Body of pancreas (tissue), 4 donors: ENCODE measurements at regions not wholly inside any gene's neighbourhood (a gene's known extent, or its start where the extent isn't known, plus 50 kb on each side); places are given as distances from the start of the nearest gene placed in this dataset.

ENCODE experiments used
- ATAC-seq: fragments of 150-250 bp; one replicate; pipeline ENCODE4 v1.9.1; 2016
- DNase-seq, 4 donors: peaks; one replicate each; pipeline ENCODE4 v3.0.0-alpha.2; 2019
- H3K27ac ChIP-seq, 4 donors: fragments of 200-600 bp; sonication (generic); 1 replicate in 3 of 4; 2 replicates in 1 of 4; pipeline versions ENCODE4 v1.5.1 to v1.6.1; 2016 to 2019; ENCODE audit warnings: mild to moderate bottlenecking in 1 of 4, mixed read lengths in 1 of 4, moderate library complexity in 1 of 4
- H3K27me3 ChIP-seq, 2 donors: fragments of 200-600 bp; sonication (generic); one replicate each; pipeline ENCODE4 v1.6.0; 2016; ENCODE audit warnings: mild to moderate bottlenecking in 1 of 2
- H3K36me3 ChIP-seq, 2 donors: fragments of 200-600 bp; sonication (generic); replicated peaks in 1 of 2; 2 replicates each; pipeline ENCODE4 v1.5.1; 2016; ENCODE audit warnings: low read depth in 2 of 2; ENCODE audit not compliant: insufficient read depth in 1 of 2
- H3K4me1 ChIP-seq: fragments of 200-600 bp; sonication (generic); one replicate; pipeline ENCODE4 v1.6.0; 2016
- H3K4me3 ChIP-seq, 2 donors: fragments of 200-600 bp; sonication (generic); 1 replicate in 1 of 2; 2 replicates in 1 of 2; pipeline ENCODE4 v1.5.1; 2016 to 2019
- H3K9me3 ChIP-seq, 3 donors: fragments of 200-600 bp; sonication (generic); 1 replicate in 2 of 3; 2 replicates in 1 of 3; pipeline ENCODE4 v1.5.1; 2016
- POLR2A ChIP-seq, 3 donors: fragments of 450-650 bp; IDR thresholded peaks; one replicate each; pipeline ENCODE4 v1.6.1; 2016; ENCODE audit warnings: antibody characterized with exemption in 3 of 3, mild to moderate bottlenecking in 2 of 3
- WGBS, 2 donors: methylation state at CpG; one replicate each; pipeline ENCODE4 v1.1.5; 2017; 5-methylcytosine and 5-hydroxymethylcytosine counted together
- intact Hi-C: fragments of 100-400 bp; cut with DNase I; formaldehyde crosslinking; loops from one replicate; pipeline ENCODE4 v1.15.1; 2023
- TF ChIP-seq, protein P1 (sequence below), 7 experiments: fragments of 450-650 bp in 4 of 7; fragments of 200-600 bp in 3 of 7; sonication (generic) in 3 of 7; IDR thresholded peaks; one replicate each; pipeline ENCODE4 v1.5.1; 2016 to 2019; ENCODE audit warnings: antibody characterized with exemption in 7 of 7

DNA sequence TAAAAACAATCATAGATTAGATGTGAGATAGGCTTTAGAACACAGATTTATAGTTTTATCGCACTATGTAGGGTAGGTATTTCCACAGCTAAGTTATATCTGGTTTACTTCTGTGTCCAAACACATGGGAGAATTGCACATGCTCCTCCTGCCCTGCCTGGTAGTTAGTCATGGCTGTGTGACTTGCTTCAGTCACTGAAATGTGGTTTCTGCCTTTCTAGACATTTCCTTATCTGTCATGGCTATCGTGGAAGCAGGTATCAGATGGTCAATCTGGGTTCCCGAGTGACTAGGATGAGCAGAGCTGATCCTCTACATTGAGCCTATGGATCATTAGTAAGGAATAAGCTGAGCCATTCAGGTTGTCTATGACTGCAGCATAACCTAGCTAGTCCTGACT is 117.8 kb upstream of the GMDS start:
- 34 to 45% methylated on average over 3 of the region's 3 CpGs for WGBS, 2 donors
- no peaks in the 10 kb centered on the region for H3K4me1 ChIP-seq
- no peaks in the 10 kb centered on the region for H3K27me3 ChIP-seq
- ATAC-seq (no peak), DNase-seq (no peak)
- no peak overlapping the region for H3K27ac ChIP-seq
- no peaks in the 10 kb centered on the region for H3K9me3 ChIP-seq
- H3K36me3 ChIP-seq = no peaks in the 10 kb centered on the region
- intact Hi-C loops = no loop called here
- H3K4me3 ChIP-seq = no peak overlapping the region
- no peak for TF ChIP-seq POLR2A (IDR thresholded peaks at IDR 0.05)
- TF ChIP-seq, protein P1, sequence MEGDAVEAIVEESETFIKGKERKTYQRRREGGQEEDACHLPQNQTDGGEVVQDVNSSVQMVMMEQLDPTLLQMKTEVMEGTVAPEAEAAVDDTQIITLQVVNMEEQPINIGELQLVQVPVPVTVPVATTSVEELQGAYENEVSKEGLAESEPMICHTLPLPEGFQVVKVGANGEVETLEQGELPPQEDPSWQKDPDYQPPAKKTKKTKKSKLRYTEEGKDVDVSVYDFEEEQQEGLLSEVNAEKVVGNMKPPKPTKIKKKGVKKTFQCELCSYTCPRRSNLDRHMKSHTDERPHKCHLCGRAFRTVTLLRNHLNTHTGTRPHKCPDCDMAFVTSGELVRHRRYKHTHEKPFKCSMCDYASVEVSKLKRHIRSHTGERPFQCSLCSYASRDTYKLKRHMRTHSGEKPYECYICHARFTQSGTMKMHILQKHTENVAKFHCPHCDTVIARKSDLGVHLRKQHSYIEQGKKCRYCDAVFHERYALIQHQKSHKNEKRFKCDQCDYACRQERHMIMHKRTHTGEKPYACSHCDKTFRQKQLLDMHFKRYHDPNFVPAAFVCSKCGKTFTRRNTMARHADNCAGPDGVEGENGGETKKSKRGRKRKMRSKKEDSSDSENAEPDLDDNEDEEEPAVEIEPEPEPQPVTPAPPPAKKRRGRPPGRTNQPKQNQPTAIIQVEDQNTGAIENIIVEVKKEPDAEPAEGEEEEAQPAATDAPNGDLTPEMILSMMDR (IDR thresholded peaks at IDR 0.05) = no peak

DNA sequence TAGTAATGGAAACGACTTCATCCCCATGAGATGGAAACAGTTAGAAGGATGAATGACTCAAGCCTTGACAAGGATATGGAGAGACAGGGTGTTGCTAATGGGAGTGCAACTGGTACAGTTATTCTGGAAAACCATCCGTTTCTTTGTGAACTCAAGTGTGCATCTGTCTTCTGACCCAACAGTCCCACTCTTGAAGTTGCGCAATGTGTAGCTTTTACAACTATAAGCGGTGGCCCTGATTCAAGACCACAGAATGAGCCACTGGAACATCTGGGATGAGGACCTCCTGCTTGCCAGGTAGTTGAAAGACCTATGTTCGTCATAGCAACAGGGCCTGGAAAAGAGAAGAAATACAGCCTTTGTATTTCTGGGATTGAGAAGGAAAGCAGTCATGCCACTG is 115.8 kb upstream of the GMDS start:
- ATAC-seq = no peak
- no peak for DNase-seq
- WGBS, 2 donors = 89 to 96% methylated on average over 5 of the region's 5 CpGs
- no peak overlapping the region for H3K27ac ChIP-seq
- no peaks in the 10 kb centered on the region for H3K36me3 ChIP-seq
- H3K4me1 ChIP-seq = no peaks in the 10 kb centered on the region
- intact Hi-C loops = no loop called here
- H3K27me3 ChIP-seq = no peaks in the 10 kb centered on the region
- H3K4me3 ChIP-seq = no peak overlapping the region
- H3K9me3 ChIP-seq = no peaks in the 10 kb centered on the region
- TF ChIP-seq, protein P1 (IDR thresholded peaks at IDR 0.05) = no peak
- no peak for TF ChIP-seq POLR2A (IDR thresholded peaks at IDR 0.05)

DNA sequence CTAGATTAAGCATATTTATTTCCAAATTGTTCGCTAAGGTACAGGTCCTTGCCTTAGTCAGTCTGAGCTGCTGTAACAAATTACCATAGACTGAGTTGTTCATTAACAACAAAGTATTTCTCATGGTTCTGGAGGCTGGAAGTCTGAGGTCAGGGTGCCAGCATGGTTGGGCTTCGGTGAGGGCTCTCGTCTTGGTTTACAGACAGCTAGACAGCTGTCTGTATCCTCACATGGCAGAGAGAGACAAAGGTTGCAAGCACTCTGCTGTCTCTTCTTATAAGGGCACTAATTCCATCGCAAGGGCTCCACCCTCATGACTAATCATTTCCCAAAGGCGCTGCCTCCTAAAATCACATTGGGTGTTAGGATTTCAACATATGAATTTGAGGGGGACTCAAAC is 115.3 kb upstream of the GMDS start:
- H3K4me3 ChIP-seq = no peak overlapping the region
- 94 to 96% methylated on average over 5 of the region's 5 CpGs for WGBS, 2 donors
- intact Hi-C loops = no loop called here
- no peaks in the 10 kb centered on the region for H3K9me3 ChIP-seq
- no peak overlapping the region for H3K27ac ChIP-seq
- no peaks in the 10 kb centered on the region for H3K27me3 ChIP-seq
- H3K4me1 ChIP-seq = no peaks in the 10 kb centered on the region
- no peak for DNase-seq
- no peak for ATAC-seq
- H3K36me3 ChIP-seq = no peaks in the 10 kb centered on the region
- TF ChIP-seq POLR2A (IDR thresholded peaks at IDR 0.05) = no peak
- TF ChIP-seq, protein P1 (IDR thresholded peaks at IDR 0.05) = no peak

DNA sequence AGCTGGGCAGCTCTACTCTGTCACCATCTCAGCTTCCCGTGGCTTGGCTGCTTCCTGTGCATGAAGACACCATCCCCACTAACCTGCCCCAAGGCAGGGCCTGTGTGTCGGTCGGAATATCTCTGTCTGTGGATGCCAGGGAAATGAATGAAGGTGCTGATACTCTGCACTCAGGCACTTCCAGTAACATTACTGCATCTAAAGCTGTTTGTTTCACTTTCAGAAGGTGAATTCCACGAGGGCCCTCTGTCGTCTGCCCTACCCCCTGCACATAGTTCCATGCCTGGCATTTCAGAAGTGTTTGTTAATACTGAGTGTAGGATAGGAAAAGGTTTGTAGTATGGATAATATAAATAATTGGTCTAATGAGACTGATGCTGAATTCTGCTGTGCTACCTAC is 114.7 kb upstream of the GMDS start:
- ATAC-seq (no peak), DNase-seq (no peak)
- Histone ChIP-seq H3K36me3 (no peaks in the 10 kb centered on the region), H3K27ac (no peak overlapping the region), H3K4me1 (no peaks in the 10 kb centered on the region), H3K27me3 (no peaks in the 10 kb centered on the region), H3K9me3 (no peaks in the 10 kb centered on the region), H3K4me3 (no peak overlapping the region)
- TF ChIP-seq, protein P1 (IDR thresholded peaks at IDR 0.05) = no peak
- no peak for TF ChIP-seq POLR2A (IDR thresholded peaks at IDR 0.05)
- intact Hi-C loops = no loop called here
- WGBS, 2 donors = 88 to 91% methylated on average over 5 of the region's 5 CpGs

DNA sequence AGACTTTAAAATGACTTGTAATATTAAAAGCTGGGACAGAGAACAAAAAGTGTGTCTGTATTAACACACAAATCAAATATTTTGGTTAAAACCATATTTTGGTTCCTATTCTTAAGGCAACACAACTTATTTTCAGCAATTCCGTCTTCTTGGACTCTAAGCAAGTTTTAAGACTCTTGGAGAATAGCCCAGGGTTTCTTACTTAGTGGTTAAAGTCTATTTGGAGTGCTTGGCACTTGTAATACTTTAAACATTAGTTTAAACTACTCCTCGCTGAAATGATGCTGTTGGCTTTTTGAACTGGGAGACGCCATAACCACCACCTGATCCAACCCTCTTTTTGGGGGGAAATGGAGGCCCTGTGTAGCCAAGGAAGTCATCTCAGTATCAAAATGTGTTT is 109.7 kb upstream of the GMDS start:
- intact Hi-C loops = loop anchor here (10.0 kb wide), 1 partner anchor 150 kb away; no protein-coding TSS in a partner anchor
- no peaks in the 10 kb centered on the region for H3K9me3 ChIP-seq
- no peak for DNase-seq
- no peaks in the 10 kb centered on the region for H3K36me3 ChIP-seq
- 69 to 80% methylated on average over 3 of the region's 3 CpGs for WGBS, 2 donors
- H3K27me3 ChIP-seq = no peaks in the 10 kb centered on the region
- H3K4me1 ChIP-seq = peaks cover 18% of the 10 kb centered on the region
- no peak overlapping the region for H3K4me3 ChIP-seq
- TF ChIP-seq, protein P1 (IDR thresholded peaks at IDR 0.05) = no peak
- no peak for TF ChIP-seq POLR2A (IDR thresholded peaks at IDR 0.05)
- ATAC-seq = no peak
- no peak overlapping the region for H3K27ac ChIP-seq
